Liver (tissue), 8 donors: ENCODE measurements at regions not wholly inside any gene's neighbourhood (a gene's known extent, or its start where the extent isn't known, plus 50 kb on each side); places are given as distances from the start of the nearest gene placed in this dataset.

Experiments used
- DNase-seq: peaks from one replicate; pipeline ENCODE4 v3.0.0-alpha.2; 2017; ENCODE audit warnings: low spot score
- H3K27ac ChIP-seq, 2 donors: one replicate each; pipeline ENCODE4 v1.7.0; 2013; ENCODE audit warnings: inconsistent platforms in 2 of 2, low read length in 2 of 2, control low read depth in 1 of 2, low read depth in 1 of 2, mild to moderate bottlenecking in 1 of 2
- H3K27me3 ChIP-seq, 4 donors: one replicate each; pipeline versions ENCODE4 v1.6.1 to v1.7.0; 2013; ENCODE audit warnings: low read length in 3 of 4, inconsistent platforms in 1 of 4, mild to moderate bottlenecking in 1 of 4, moderate library complexity in 1 of 4; ENCODE audit not compliant: control insufficient read depth in 4 of 4, insufficient read depth in 4 of 4
- H3K36me3 ChIP-seq, 4 donors: one replicate each; pipeline versions ENCODE4 v1.6.1 to v1.7.0; 2013; ENCODE audit warnings: low read length in 3 of 4, mild to moderate bottlenecking in 3 of 4, low read depth in 1 of 4, moderate library complexity in 1 of 4; ENCODE audit not compliant: control insufficient read depth in 4 of 4, insufficient read depth in 3 of 4
- H3K4me1 ChIP-seq, 4 donors: one replicate each; pipeline versions ENCODE4 v1.6.1 to v1.7.0; 2013; ENCODE audit warnings: low read length in 3 of 4, mild to moderate bottlenecking in 3 of 4, moderate library complexity in 1 of 4; ENCODE audit not compliant: control insufficient read depth in 4 of 4, insufficient read depth in 4 of 4
- H3K4me3 ChIP-seq, 3 donors: one replicate each; pipeline versions ENCODE4 v1.6.1 to v1.7.0; 2013; ENCODE audit warnings: low read length in 3 of 3, control low read depth in 1 of 3, low read depth in 1 of 3, mild to moderate bottlenecking in 1 of 3
- H3K9ac ChIP-seq, 2 donors: one replicate each; pipeline ENCODE4 v1.7.0; 2013; ENCODE audit warnings: low read length in 2 of 2, mild to moderate bottlenecking in 2 of 2, moderate library complexity in 2 of 2, control low read depth in 1 of 2, low read depth in 1 of 2
- H3K9me3 ChIP-seq, 4 donors: one replicate each; pipeline versions ENCODE4 v1.6.1 to v1.7.0; 2013; ENCODE audit warnings: low read length in 3 of 4; ENCODE audit not compliant: control insufficient read depth in 4 of 4
- EGR1 ChIP-seq, 2 donors: IDR thresholded peaks; 2 replicates each; pipeline ENCODE4 v1.6.1; 2016 to 2018; ENCODE audit warnings: antibody characterized with exemption in 2 of 2, low read depth in 2 of 2
- FOXA2 ChIP-seq: IDR thresholded peaks from 2 replicates; pipeline ENCODE4 v1.6.1; 2016; ENCODE audit warnings: antibody characterized with exemption
- GABPA ChIP-seq, 2 donors: IDR thresholded peaks in 1 of 2; conservative IDR thresholded peaks in 1 of 2; 2 replicates each; pipeline ENCODE4 v1.6.1; 2016; ENCODE audit warnings: antibody characterized with exemption in 2 of 2, mild to moderate bottlenecking in 1 of 2, moderate library complexity in 1 of 2
- HNF4A ChIP-seq, 2 donors: conservative IDR thresholded peaks; 2 replicates each; pipeline ENCODE4 v1.6.1; 2016; ENCODE audit warnings: antibody characterized with exemption in 2 of 2, mild to moderate bottlenecking in 2 of 2
- HNF4G ChIP-seq: IDR thresholded peaks from 2 replicates; pipeline ENCODE4 v1.6.1; 2016; ENCODE audit warnings: antibody characterized with exemption
- JUND ChIP-seq, 2 donors: IDR thresholded peaks; 2 replicates each; pipeline ENCODE4 v1.6.1; 2016; ENCODE audit warnings: antibody characterized with exemption in 2 of 2
- MAX ChIP-seq: IDR thresholded peaks from 2 replicates; pipeline ENCODE4 v1.6.1; 2016; ENCODE audit warnings: antibody characterized with exemption
- NR2F2 ChIP-seq: IDR thresholded peaks from 2 replicates; pipeline ENCODE4 v1.6.1; 2016; ENCODE audit warnings: antibody characterized with exemption
- RAD21 ChIP-seq, 2 donors: IDR thresholded peaks; 2 replicates each; pipeline ENCODE4 v1.6.1; 2016; ENCODE audit warnings: antibody characterized with exemption in 2 of 2, mild to moderate bottlenecking in 2 of 2
- REST ChIP-seq: IDR thresholded peaks from 2 replicates; pipeline ENCODE4 v1.6.1; 2016; ENCODE audit warnings: antibody characterized with exemption, mild to moderate bottlenecking
- RXRA ChIP-seq, 2 donors: IDR thresholded peaks; 2 replicates each; pipeline ENCODE4 v1.6.1; 2017 to 2018; ENCODE audit warnings: antibody characterized with exemption in 2 of 2, mild to moderate bottlenecking in 1 of 2
- SP1 ChIP-seq: IDR thresholded peaks from 2 replicates; pipeline ENCODE4 v1.6.1; 2018; ENCODE audit warnings: antibody characterized with exemption, mild to moderate bottlenecking
- TAF1 ChIP-seq: conservative IDR thresholded peaks from 2 replicates; pipeline ENCODE4 v1.6.1; 2016; ENCODE audit warnings: antibody characterized with exemption, mild to moderate bottlenecking
- YY1 ChIP-seq: IDR thresholded peaks from 2 replicates; pipeline ENCODE4 v1.6.1; 2016; ENCODE audit warnings: antibody characterized with exemption, mild to moderate bottlenecking
- ZBTB33 ChIP-seq: IDR thresholded peaks from 2 replicates; pipeline ENCODE4 v1.6.1; 2016; ENCODE audit warnings: antibody characterized with exemption
- WGBS: extraction: QIAGEN DNeasy Blood & Tissue Kit; methylation state at CpG from one replicate; pipeline ENCODE4 v1.1.7; 2013; 5-methylcytosine and 5-hydroxymethylcytosine counted together
- TF ChIP-seq, protein P1 (sequence below): IDR thresholded peaks from 2 replicates; pipeline ENCODE4 v1.6.1; 2016; ENCODE audit warnings: antibody characterized with exemption
- TF ChIP-seq, protein P2 (sequence below): fragments of 150-350 bp; IDR thresholded peaks from 2 replicates; pipeline ENCODE4 v1.5.1; 2017; ENCODE audit warnings: improper control_type of control experiment, low read depth, low read length; ENCODE audit not compliant: missing input control
- donor health status: healthy.
- donor health status: healthy.
- donor health status: healthy.
- donor health status: healthy.
- donor health status: healthy.

DNA sequence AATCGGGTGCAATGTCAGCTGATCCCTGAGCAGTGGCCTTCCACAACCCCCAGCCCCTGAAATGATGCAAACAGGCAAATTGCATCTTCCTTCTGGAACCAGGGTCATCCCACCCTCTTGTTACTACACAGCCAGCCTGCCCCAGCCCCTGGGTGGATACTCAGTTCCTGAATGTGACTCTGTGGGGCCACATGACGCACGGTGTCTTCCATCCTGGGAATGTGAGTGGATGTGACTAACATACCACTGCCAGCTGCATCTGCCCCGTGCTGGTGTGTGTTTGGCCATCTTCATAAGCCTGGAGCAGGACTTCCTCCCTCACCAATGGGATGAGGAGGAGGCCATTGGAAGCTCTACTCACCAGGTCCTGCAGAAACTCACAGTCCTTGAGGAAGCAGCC, 257.9 kb upstream of the ADAMTS16 start:
- Histone ChIP-seq H3K4me1 (no peaks in the 10 kb centered on the region), H3K27me3 (no peaks in the 10 kb centered on the region), H3K9ac (no peak overlapping the region), H3K9me3 (no peaks in the 10 kb centered on the region), H3K4me3 (no peak overlapping the region), H3K36me3 (no peaks in the 10 kb centered on the region), H3K27ac (no peak overlapping the region)
- WGBS, result 90% methylated on average over 4 of the region's 4 CpGs
- TF ChIP-seq EGR1 (IDR thresholded peaks at IDR 0.05; ENCODE audit: low read depth in 2 of 2) (no peak), TAF1 (no peak), RXRA (IDR thresholded peaks at IDR 0.05) (no peak), JUND (IDR thresholded peaks at IDR 0.05) (no peak), ZBTB33 (no peak), RAD21 (IDR thresholded peaks at IDR 0.05) (no peak), SP1 (no peak), NR2F2 (no peak)
- TF ChIP-seq, protein P1, sequence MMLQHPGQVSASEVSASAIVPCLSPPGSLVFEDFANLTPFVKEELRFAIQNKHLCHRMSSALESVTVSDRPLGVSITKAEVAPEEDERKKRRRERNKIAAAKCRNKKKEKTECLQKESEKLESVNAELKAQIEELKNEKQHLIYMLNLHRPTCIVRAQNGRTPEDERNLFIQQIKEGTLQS, result no peak
- DNase-seq, result no peak

DNA sequence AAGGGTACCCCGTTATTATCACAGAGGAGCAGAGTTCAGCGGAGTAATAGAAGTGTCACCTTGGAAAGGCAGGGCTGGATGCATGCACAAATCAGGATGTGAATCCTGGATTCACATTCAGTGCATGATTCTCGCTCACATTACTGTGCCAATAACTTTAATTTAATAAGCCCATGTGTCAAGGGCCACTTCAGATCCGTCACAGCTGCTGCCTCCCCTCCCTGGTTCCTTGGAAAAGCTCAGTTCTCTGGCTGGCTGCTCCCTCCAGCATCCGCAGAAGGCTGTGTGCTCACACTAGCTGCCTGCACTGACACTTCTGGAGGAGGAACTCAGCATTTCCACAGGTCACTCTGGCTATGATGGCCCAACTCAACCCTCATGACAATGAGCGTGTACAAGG, 256.8 kb upstream of the ADAMTS16 start:
- no peak overlapping the region for H3K4me3 ChIP-seq
- TF ChIP-seq RAD21 (IDR thresholded peaks at IDR 0.05), result no peak
- TF ChIP-seq HNF4A (conservative IDR thresholded peaks at IDR 0.05), result no peak
- TF ChIP-seq EGR1 (IDR thresholded peaks at IDR 0.05; ENCODE audit: low read depth in 2 of 2), result no peak
- no peak for TF ChIP-seq TAF1
- TF ChIP-seq, protein P1, result no peak
- no peak for TF ChIP-seq GABPA (IDR thresholded peaks at IDR 0.05 in 1 of 2, conservative IDR thresholded peaks at IDR 0.05 in 1 of 2)
- TF ChIP-seq, protein P2, sequence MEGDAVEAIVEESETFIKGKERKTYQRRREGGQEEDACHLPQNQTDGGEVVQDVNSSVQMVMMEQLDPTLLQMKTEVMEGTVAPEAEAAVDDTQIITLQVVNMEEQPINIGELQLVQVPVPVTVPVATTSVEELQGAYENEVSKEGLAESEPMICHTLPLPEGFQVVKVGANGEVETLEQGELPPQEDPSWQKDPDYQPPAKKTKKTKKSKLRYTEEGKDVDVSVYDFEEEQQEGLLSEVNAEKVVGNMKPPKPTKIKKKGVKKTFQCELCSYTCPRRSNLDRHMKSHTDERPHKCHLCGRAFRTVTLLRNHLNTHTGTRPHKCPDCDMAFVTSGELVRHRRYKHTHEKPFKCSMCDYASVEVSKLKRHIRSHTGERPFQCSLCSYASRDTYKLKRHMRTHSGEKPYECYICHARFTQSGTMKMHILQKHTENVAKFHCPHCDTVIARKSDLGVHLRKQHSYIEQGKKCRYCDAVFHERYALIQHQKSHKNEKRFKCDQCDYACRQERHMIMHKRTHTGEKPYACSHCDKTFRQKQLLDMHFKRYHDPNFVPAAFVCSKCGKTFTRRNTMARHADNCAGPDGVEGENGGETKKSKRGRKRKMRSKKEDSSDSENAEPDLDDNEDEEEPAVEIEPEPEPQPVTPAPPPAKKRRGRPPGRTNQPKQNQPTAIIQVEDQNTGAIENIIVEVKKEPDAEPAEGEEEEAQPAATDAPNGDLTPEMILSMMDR, result no peak
- no peak for TF ChIP-seq FOXA2
- no peak for TF ChIP-seq MAX
- TF ChIP-seq REST, result no peak
- TF ChIP-seq HNF4G, result no peak
- TF ChIP-seq ZBTB33, result no peak
- TF ChIP-seq NR2F2, result no peak
- TF ChIP-seq YY1, result no peak
- H3K4me1 ChIP-seq, result no peaks in the 10 kb centered on the region
- no peak overlapping the region for H3K9ac ChIP-seq
- H3K36me3 ChIP-seq, result no peaks in the 10 kb centered on the region
- H3K27ac ChIP-seq, result no peak overlapping the region
- no peak for DNase-seq
- no peaks in the 10 kb centered on the region for H3K9me3 ChIP-seq
- H3K27me3 ChIP-seq, result no peaks in the 10 kb centered on the region
- 76% methylated on average over 6 of the region's 6 CpGs for WGBS
